GM23338 (cell line): ENCODE measurements at regions not wholly inside any gene's neighbourhood (a gene's known extent, or its start where the extent isn't known, plus 50 kb on each side); places are given as distances from the start of the nearest gene placed in this dataset.

ENCODE experiments used
- JUNB ChIP-seq: IDR thresholded peaks from one replicate; pipeline ENCODE4 v1.6.1; 2016; ENCODE audit warnings: antibody characterized with exemption; ENCODE audit not compliant: unreplicated experiment
- NANOG ChIP-seq: IDR thresholded peaks from 2 replicates; pipeline ENCODE4 v1.6.1; 2016; ENCODE audit warnings: antibody characterized with exemption, borderline replicate concordance
- TF ChIP-seq, protein P1 (sequence below): IDR thresholded peaks from one replicate; pipeline ENCODE4 v1.6.1; 2018; ENCODE audit warnings: antibody characterized with exemption; ENCODE audit not compliant: unreplicated experiment
- TF ChIP-seq, protein P2 (sequence below): fragments of 250-450 bp; sonication (Bioruptor Pico); IDR thresholded peaks from 2 replicates; pipeline ENCODE4 v1.5.0; 2020; ENCODE audit warnings: mild to moderate bottlenecking, moderate library complexity

DNA sequence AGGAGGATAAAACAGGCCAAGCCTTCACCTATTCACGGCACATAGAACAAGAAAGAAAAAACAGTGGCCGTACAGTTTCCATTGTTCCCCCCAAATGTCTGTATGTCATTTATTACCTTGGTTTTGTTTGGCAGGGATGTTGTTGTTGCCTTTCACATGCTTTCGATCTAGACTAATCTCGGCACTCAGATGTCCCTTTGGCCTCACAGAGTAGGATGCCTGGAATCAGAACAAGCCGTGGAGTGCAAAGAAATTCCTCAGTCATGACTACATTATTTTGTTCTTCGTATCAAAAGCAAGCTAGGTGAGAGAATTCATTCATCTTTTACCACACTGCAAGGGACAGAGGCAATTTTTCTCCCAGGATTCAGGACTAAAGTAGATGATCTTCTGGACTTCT lies 106.9 kb downstream of the SMIM20 start (continued):
- TF ChIP-seq, protein P1, sequence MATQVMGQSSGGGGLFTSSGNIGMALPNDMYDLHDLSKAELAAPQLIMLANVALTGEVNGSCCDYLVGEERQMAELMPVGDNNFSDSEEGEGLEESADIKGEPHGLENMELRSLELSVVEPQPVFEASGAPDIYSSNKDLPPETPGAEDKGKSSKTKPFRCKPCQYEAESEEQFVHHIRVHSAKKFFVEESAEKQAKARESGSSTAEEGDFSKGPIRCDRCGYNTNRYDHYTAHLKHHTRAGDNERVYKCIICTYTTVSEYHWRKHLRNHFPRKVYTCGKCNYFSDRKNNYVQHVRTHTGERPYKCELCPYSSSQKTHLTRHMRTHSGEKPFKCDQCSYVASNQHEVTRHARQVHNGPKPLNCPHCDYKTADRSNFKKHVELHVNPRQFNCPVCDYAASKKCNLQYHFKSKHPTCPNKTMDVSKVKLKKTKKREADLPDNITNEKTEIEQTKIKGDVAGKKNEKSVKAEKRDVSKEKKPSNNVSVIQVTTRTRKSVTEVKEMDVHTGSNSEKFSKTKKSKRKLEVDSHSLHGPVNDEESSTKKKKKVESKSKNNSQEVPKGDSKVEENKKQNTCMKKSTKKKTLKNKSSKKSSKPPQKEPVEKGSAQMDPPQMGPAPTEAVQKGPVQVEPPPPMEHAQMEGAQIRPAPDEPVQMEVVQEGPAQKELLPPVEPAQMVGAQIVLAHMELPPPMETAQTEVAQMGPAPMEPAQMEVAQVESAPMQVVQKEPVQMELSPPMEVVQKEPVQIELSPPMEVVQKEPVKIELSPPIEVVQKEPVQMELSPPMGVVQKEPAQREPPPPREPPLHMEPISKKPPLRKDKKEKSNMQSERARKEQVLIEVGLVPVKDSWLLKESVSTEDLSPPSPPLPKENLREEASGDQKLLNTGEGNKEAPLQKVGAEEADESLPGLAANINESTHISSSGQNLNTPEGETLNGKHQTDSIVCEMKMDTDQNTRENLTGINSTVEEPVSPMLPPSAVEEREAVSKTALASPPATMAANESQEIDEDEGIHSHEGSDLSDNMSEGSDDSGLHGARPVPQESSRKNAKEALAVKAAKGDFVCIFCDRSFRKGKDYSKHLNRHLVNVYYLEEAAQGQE = no peak
- TF ChIP-seq, protein P2, sequence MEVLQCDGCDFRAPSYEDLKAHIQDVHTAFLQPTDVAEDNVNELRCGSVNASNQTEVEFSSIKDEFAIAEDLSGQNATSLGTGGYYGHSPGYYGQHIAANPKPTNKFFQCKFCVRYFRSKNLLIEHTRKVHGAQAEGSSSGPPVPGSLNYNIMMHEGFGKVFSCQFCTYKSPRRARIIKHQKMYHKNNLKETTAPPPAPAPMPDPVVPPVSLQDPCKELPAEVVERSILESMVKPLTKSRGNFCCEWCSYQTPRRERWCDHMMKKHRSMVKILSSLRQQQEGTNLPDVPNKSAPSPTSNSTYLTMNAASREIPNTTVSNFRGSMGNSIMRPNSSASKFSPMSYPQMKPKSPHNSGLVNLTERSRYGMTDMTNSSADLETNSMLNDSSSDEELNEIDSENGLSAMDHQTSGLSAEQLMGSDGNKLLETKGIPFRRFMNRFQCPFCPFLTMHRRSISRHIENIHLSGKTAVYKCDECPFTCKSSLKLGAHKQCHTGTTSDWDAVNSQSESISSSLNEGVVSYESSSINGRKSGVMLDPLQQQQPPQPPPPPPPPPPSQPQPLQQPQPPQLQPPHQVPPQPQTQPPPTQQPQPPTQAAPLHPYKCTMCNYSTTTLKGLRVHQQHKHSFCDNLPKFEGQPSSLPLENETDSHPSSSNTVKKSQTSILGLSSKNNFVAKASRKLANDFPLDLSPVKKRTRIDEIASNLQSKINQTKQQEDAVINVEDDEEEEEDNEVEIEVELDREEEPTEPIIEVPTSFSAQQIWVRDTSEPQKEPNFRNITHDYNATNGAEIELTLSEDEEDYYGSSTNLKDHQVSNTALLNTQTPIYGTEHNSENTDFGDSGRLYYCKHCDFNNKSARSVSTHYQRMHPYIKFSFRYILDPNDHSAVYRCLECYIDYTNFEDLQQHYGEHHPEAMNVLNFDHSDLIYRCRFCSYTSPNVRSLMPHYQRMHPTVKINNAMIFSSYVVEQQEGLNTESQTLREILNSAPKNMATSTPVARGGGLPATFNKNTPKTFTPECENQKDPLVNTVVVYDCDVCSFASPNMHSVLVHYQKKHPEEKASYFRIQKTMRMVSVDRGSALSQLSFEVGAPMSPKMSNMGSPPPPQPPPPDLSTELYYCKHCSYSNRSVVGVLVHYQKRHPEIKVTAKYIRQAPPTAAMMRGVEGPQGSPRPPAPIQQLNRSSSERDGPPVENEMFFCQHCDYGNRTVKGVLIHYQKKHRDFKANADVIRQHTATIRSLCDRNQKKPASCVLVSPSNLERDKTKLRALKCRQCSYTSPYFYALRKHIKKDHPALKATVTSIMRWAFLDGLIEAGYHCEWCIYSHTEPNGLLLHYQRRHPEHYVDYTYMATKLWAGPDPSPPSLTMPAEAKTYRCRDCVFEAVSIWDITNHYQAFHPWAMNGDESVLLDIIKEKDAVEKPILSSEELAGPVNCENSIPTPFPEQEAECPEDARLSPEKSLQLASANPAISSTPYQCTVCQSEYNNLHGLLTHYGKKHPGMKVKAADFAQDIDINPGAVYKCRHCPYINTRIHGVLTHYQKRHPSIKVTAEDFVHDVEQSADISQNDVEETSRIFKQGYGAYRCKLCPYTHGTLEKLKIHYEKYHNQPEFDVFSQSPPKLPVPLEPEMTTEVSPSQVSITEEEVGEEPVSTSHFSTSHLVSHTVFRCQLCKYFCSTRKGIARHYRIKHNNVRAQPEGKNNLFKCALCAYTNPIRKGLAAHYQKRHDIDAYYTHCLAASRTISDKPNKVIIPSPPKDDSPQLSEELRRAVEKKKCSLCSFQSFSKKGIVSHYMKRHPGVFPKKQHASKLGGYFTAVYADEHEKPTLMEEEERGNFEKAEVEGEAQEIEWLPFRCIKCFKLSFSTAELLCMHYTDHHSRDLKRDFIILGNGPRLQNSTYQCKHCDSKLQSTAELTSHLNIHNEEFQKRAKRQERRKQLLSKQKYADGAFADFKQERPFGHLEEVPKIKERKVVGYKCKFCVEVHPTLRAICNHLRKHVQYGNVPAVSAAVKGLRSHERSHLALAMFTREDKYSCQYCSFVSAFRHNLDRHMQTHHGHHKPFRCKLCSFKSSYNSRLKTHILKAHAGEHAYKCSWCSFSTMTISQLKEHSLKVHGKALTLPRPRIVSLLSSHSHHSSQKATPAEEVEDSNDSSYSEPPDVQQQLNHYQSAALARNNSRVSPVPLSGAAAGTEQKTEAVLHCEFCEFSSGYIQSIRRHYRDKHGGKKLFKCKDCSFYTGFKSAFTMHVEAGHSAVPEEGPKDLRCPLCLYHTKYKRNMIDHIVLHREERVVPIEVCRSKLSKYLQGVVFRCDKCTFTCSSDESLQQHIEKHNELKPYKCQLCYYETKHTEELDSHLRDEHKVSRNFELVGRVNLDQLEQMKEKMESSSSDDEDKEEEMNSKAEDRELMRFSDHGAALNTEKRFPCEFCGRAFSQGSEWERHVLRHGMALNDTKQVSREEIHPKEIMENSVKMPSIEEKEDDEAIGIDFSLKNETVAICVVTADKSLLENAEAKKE (CRISPR knock-in tag) = no peak
- no peak for TF ChIP-seq NANOG
- no peak for TF ChIP-seq JUNB
